ENCODE measurements at regions not wholly inside any gene's neighbourhood (a gene's known extent, or its start where the extent isn't known, plus 50 kb on each side); places are given as distances from the start of the nearest gene placed in this dataset.

DNA sequence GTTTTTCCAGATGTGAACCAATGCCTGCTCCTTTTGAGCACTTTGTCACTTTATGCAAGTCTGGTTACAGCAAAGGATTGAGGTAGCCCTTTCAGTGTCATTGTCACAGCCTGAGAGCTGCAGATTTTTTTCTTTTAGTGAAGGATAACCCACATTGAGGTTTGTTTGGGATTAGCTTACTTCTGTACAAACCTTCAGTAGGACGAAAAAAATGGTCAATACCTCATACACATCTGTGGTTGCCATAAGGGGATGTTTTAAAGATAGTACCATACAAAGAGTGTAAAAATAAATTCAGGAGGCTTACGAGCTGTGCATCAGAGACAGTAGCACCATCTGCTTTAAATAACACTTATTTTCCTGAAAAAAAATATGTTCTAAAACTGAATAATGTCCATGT, 566.0 kb downstream of the AJAP1 start:
- TF ChIP-seq, protein P1, sequence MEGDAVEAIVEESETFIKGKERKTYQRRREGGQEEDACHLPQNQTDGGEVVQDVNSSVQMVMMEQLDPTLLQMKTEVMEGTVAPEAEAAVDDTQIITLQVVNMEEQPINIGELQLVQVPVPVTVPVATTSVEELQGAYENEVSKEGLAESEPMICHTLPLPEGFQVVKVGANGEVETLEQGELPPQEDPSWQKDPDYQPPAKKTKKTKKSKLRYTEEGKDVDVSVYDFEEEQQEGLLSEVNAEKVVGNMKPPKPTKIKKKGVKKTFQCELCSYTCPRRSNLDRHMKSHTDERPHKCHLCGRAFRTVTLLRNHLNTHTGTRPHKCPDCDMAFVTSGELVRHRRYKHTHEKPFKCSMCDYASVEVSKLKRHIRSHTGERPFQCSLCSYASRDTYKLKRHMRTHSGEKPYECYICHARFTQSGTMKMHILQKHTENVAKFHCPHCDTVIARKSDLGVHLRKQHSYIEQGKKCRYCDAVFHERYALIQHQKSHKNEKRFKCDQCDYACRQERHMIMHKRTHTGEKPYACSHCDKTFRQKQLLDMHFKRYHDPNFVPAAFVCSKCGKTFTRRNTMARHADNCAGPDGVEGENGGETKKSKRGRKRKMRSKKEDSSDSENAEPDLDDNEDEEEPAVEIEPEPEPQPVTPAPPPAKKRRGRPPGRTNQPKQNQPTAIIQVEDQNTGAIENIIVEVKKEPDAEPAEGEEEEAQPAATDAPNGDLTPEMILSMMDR (conservative IDR thresholded peaks at IDR 0.05; ENCODE audit: low read depth, low read length) = no peak
- TF ChIP-seq EZH2 (IDR thresholded peaks at IDR 0.05; ENCODE audit: low read length, unreplicated experiment) (no peak), EZH2phosphoT487 (IDR thresholded peaks at IDR 0.05; ENCODE audit: borderline replicate concordance, low read length) (no peak)
